ENCODE measurements at regions not wholly inside any gene's neighbourhood (a gene's known extent, or its start where the extent isn't known, plus 50 kb on each side); places are given as distances from the start of the nearest gene placed in this dataset.

- TF ChIP-seq EZH2 (IDR thresholded peaks at IDR 0.05; ENCODE audit: borderline replicate concordance) = no peak
- no peak for TF ChIP-seq EZH2phosphoT487 (IDR thresholded peaks at IDR 0.05; ENCODE audit: low read depth, severe bottlenecking, unreplicated experiment)
- no peak for TF ChIP-seq CTCF (IDR thresholded peaks at IDR 0.05; ENCODE audit: poor library complexity)
- no peak for DNase-seq (ENCODE audit: low spot score)
- Histone ChIP-seq H3K79me2 (no peaks in the 10 kb centered on the region), H2AFZ (no peak overlapping the region), H3K4me2 (no peak overlapping the region), H3K36me3 (replicated peaks; ENCODE audit: insufficient read depth, low read depth) (no peaks in the 10 kb centered on the region), H3K9me3 (ENCODE audit: low read depth) (no peaks in the 10 kb centered on the region), H3K9me2 (replicated peaks; ENCODE audit: insufficient read depth) (no peaks in the 10 kb centered on the region), H3K27ac (no peak overlapping the region), H4K20me1 (ENCODE audit: insufficient read depth, poor library complexity, severe bottlenecking) (no peaks in the 10 kb centered on the region), H3K4me1 (ENCODE audit: insufficient read depth) (no peaks in the 10 kb centered on the region), H3K4me3 (no peak overlapping the region), H3K27me3 (no peaks in the 10 kb centered on the region)
- WGBS (ENCODE audit: low lambda C conversion rate, missing lambda C conversion rate) = 93% methylated on average over 7 of the region's 7 CpGs
These were observed 69.2 kb upstream of the GMDS start for GRCh38 chr6:2314641-2315040.

- H3K4me1 ChIP-seq (ENCODE audit: insufficient read depth) = no peaks in the 10 kb centered on the region
- no peaks in the 10 kb centered on the region for H4K20me1 ChIP-seq (ENCODE audit: insufficient read depth, poor library complexity, severe bottlenecking)
- DNase-seq (ENCODE audit: low spot score) = no peak
- no peak overlapping the region for H3K27ac ChIP-seq
- no peaks in the 10 kb centered on the region for H3K36me3 ChIP-seq (replicated peaks; ENCODE audit: insufficient read depth, low read depth)
- no peak overlapping the region for H3K4me2 ChIP-seq
- no peak for TF ChIP-seq EZH2phosphoT487 (IDR thresholded peaks at IDR 0.05; ENCODE audit: low read depth, severe bottlenecking, unreplicated experiment)
- TF ChIP-seq EZH2 (IDR thresholded peaks at IDR 0.05; ENCODE audit: borderline replicate concordance) = no peak
- TF ChIP-seq CTCF (IDR thresholded peaks at IDR 0.05; ENCODE audit: poor library complexity) = no peak
- no peaks in the 10 kb centered on the region for H3K27me3 ChIP-seq
- H3K79me2 ChIP-seq = no peaks in the 10 kb centered on the region
- H3K9me2 ChIP-seq (replicated peaks; ENCODE audit: insufficient read depth) = no peaks in the 10 kb centered on the region
- no peak overlapping the region for H3K4me3 ChIP-seq
- H3K9me3 ChIP-seq (ENCODE audit: low read depth) = no peaks in the 10 kb centered on the region
- no peak overlapping the region for H2AFZ ChIP-seq
These were observed 64.6 kb upstream of the GMDS start for GRCh38 chr6:2310042-2310441.

GRCh38 chr6:2309122-2309521, 63.7 kb upstream of the GMDS start:
- Histone ChIP-seq H2AFZ (no peak overlapping the region), H4K20me1 (ENCODE audit: insufficient read depth, poor library complexity, severe bottlenecking) (no peaks in the 10 kb centered on the region), H3K27ac (no peak overlapping the region), H3K4me3 (no peak overlapping the region), H3K27me3 (no peaks in the 10 kb centered on the region), H3K36me3 (replicated peaks; ENCODE audit: insufficient read depth, low read depth) (no peaks in the 10 kb centered on the region), H3K4me1 (ENCODE audit: insufficient read depth) (no peaks in the 10 kb centered on the region), H3K79me2 (no peaks in the 10 kb centered on the region), H3K4me2 (no peak overlapping the region), H3K9me3 (ENCODE audit: low read depth) (no peaks in the 10 kb centered on the region), H3K9me2 (replicated peaks; ENCODE audit: insufficient read depth) (no peaks in the 10 kb centered on the region)
- DNase-seq (ENCODE audit: low spot score) = no peak
- WGBS (ENCODE audit: low lambda C conversion rate, missing lambda C conversion rate) = 89% methylated on average over 4 of the region's 4 CpGs
- no peak for TF ChIP-seq EZH2phosphoT487 (IDR thresholded peaks at IDR 0.05; ENCODE audit: low read depth, severe bottlenecking, unreplicated experiment)
- no peak for TF ChIP-seq CTCF (IDR thresholded peaks at IDR 0.05; ENCODE audit: poor library complexity)
- no peak for TF ChIP-seq EZH2 (IDR thresholded peaks at IDR 0.05; ENCODE audit: borderline replicate concordance)

GRCh38 chr6:2307799-2308198, 62.4 kb upstream of the GMDS start:
- Histone ChIP-seq H3K4me1 (ENCODE audit: insufficient read depth) (no peaks in the 10 kb centered on the region), H3K27me3 (no peaks in the 10 kb centered on the region), H3K9me3 (ENCODE audit: low read depth) (no peaks in the 10 kb centered on the region), H3K4me2 (no peak overlapping the region), H3K36me3 (replicated peaks; ENCODE audit: insufficient read depth, low read depth) (no peaks in the 10 kb centered on the region), H4K20me1 (ENCODE audit: insufficient read depth, poor library complexity, severe bottlenecking) (no peaks in the 10 kb centered on the region), H2AFZ (no peak overlapping the region), H3K79me2 (no peaks in the 10 kb centered on the region), H3K27ac (no peak overlapping the region), H3K9me2 (replicated peaks; ENCODE audit: insufficient read depth) (no peaks in the 10 kb centered on the region), H3K4me3 (no peak overlapping the region)
- WGBS (ENCODE audit: low lambda C conversion rate, missing lambda C conversion rate) = 90% methylated on average over 3 of the region's 3 CpGs
- DNase-seq (ENCODE audit: low spot score) = no peak
- TF ChIP-seq CTCF (IDR thresholded peaks at IDR 0.05; ENCODE audit: poor library complexity) = no peak
- TF ChIP-seq EZH2 (IDR thresholded peaks at IDR 0.05; ENCODE audit: borderline replicate concordance) = no peak
- no peak for TF ChIP-seq EZH2phosphoT487 (IDR thresholded peaks at IDR 0.05; ENCODE audit: low read depth, severe bottlenecking, unreplicated experiment)

All from hepatocyte (in vitro differentiated cells).